ENCODE measurements at regions not wholly inside any gene's neighbourhood (a gene's known extent, or its start where the extent isn't known, plus 50 kb on each side); places are given as distances from the start of the nearest gene placed in this dataset.

GRCh38 chr3:70800951-70801350 lies 488.5 kb upstream of the MDFIC2 start:
- DNase-seq (ENCODE audit: low read depth in 3 of 3): no peak

GRCh38 chr3:70789878-70790277 lies 477.4 kb upstream of the MDFIC2 start:
- DNase-seq (ENCODE audit: low read depth in 3 of 3): no peak

- DNase-seq (ENCODE audit: low read depth in 3 of 3): no peak
Observed at GRCh38 chr3:70780790-70781189, 468.4 kb upstream of the MDFIC2 start.

- DNase-seq (ENCODE audit: low read depth in 3 of 3): no peak
Observed at GRCh38 chr3:70779296-70779695, 466.9 kb upstream of the MDFIC2 start.

GRCh38 chr3:70776081-70776480 lies 463.6 kb upstream of the MDFIC2 start:
- DNase-seq (ENCODE audit: low read depth in 3 of 3): no peak

GRCh38 chr3:70775257-70775656 lies 462.8 kb upstream of the MDFIC2 start:
- no peak for DNase-seq (ENCODE audit: low read depth in 3 of 3)

- DNase-seq (ENCODE audit: low read depth in 3 of 3): no peak
Observed at GRCh38 chr3:70774641-70775040, 462.2 kb upstream of the MDFIC2 start.

GRCh38 chr3:70771426-70772147 lies 459.1 kb upstream of the MDFIC2 start:
- no peak for DNase-seq (ENCODE audit: low read depth in 3 of 3)

GRCh38 chr3:70770650-70771049 lies 458.2 kb upstream of the MDFIC2 start:
- DNase-seq (ENCODE audit: low read depth in 3 of 3): no peak

GRCh38 chr3:70766301-70766700 lies 453.9 kb upstream of the MDFIC2 start:
- DNase-seq (ENCODE audit: low read depth in 3 of 3): no peak

GRCh38 chr3:70763894-70764293 lies 451.5 kb upstream of the MDFIC2 start:
- DNase-seq (ENCODE audit: low read depth in 3 of 3): no peak

- DNase-seq (ENCODE audit: low read depth in 3 of 3): no peak
Observed at GRCh38 chr3:70757658-70758057, 445.2 kb upstream of the MDFIC2 start.

- no peak for DNase-seq (ENCODE audit: low read depth in 3 of 3)
Observed at GRCh38 chr3:70755526-70755925, 443.1 kb upstream of the MDFIC2 start.

GRCh38 chr3:70754314-70754713 lies 441.9 kb upstream of the MDFIC2 start:
- DNase-seq (ENCODE audit: low read depth in 3 of 3): no peak

GRCh38 chr3:70753572-70753971 lies 441.1 kb upstream of the MDFIC2 start:
- DNase-seq (ENCODE audit: low read depth in 3 of 3): no peak

- DNase-seq (ENCODE audit: low read depth in 3 of 3): no peak
Observed at GRCh38 chr3:70752051-70752450, 439.6 kb upstream of the MDFIC2 start.

- DNase-seq (ENCODE audit: low read depth in 3 of 3): no peak
Observed at GRCh38 chr3:70749122-70749521, 436.7 kb upstream of the MDFIC2 start.

GRCh38 chr3:70748593-70748992 lies 436.2 kb upstream of the MDFIC2 start:
- no peak for DNase-seq (ENCODE audit: low read depth in 3 of 3)

GRCh38 chr3:70747847-70748246 lies 435.4 kb upstream of the MDFIC2 start:
- no peak for DNase-seq (ENCODE audit: low read depth in 3 of 3)

- no peak for DNase-seq (ENCODE audit: low read depth in 3 of 3)
Observed at GRCh38 chr3:70744536-70744935, 432.1 kb upstream of the MDFIC2 start.

GRCh38 chr3:70743754-70744153 lies 431.3 kb upstream of the MDFIC2 start:
- DNase-seq (ENCODE audit: low read depth in 3 of 3): no peak

GRCh38 chr3:70742081-70742480 lies 429.6 kb upstream of the MDFIC2 start:
- no peak for DNase-seq (ENCODE audit: low read depth in 3 of 3)

- no peak for DNase-seq (ENCODE audit: low read depth in 3 of 3)
Observed at GRCh38 chr3:70740872-70741271, 428.4 kb upstream of the MDFIC2 start.

- DNase-seq (ENCODE audit: low read depth in 3 of 3): no peak
Observed at GRCh38 chr3:70740071-70740470, 427.6 kb upstream of the MDFIC2 start.

Measured in stimulated activated CD4-positive, alpha-beta T cell treated with anti-CD3 and anti-CD28 coated beads, TNF-alpha, amount 100 ng/mL, for 48 hours (primary cell).